ENCODE measurements at regions not wholly inside any gene's neighbourhood (a gene's known extent, or its start where the extent isn't known, plus 50 kb on each side); places are given as distances from the start of the nearest gene placed in this dataset.

DNA sequence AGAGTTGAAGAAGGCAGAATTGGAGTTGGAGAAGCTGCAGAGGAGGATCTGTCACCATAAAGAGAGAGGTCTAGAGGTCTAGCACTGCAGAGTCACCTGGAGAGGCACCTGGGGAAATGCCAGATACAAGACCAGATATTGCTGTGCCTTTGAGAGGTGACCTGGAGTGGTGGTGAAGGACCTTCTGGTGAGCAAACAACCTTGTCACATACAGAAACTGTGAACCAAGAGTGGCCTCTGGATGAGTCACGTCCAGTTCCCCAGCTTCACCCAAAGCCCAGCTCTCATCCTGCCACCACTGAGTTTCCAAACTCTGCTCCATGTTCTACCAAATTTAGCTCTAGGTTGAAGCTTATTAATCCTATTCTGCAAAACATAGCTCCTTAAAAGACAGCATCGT lies 131.1 kb upstream of the FBXL7 start:
- Histone ChIP-seq H4K20me1 (ENCODE audit: insufficient read depth, low read length) (no peaks in the 10 kb centered on the region), H2AFZ (ENCODE audit: low read depth, low read length) (no peak overlapping the region), H3K27ac (ENCODE audit: low read depth, low read length) (no peak overlapping the region), H3K79me2 (ENCODE audit: insufficient read depth, low read length) (no peaks in the 10 kb centered on the region), H3K36me3 (ENCODE audit: insufficient read depth, low read length) (no peaks in the 10 kb centered on the region), H3K4me1 (ENCODE audit: insufficient read depth, low read length) (no peaks in the 10 kb centered on the region), H3K9me3 (ENCODE audit: insufficient read depth, low read depth, low read length) (no peaks in the 10 kb centered on the region), H3K4me2 (ENCODE audit: low read length) (no peak overlapping the region), H3K27me3 (ENCODE audit: insufficient read depth, low read length) (no peaks in the 10 kb centered on the region), H3K4me3 (ENCODE audit: insufficient read depth, low read depth, low read length) (no peak overlapping the region), H3K9ac (ENCODE audit: low read length) (no peak overlapping the region)
- H3K9me3 Mint-ChIP-seq (ENCODE audit: unreplicated experiment), result peaks cover 2% of the 10 kb centered on the region
- peaks cover 8% of the 10 kb centered on the region for H3K4me1 Mint-ChIP-seq (ENCODE audit: low read depth, unreplicated experiment)
- FAIRE-seq (no peak), DNase-seq (ENCODE audit: low read depth) (no peak)
- H3K27ac Mint-ChIP-seq (ENCODE audit: unreplicated experiment), result no peak overlapping the region
- H3K27me3 Mint-ChIP-seq (ENCODE audit: low read depth, unreplicated experiment), result no peaks in the 10 kb centered on the region
- H3K36me3 Mint-ChIP-seq (ENCODE audit: low read depth, unreplicated experiment), result no peaks in the 10 kb centered on the region
- no peak overlapping the region for H3K4me3 Mint-ChIP-seq (ENCODE audit: unreplicated experiment)
- TF ChIP-seq, protein P1, sequence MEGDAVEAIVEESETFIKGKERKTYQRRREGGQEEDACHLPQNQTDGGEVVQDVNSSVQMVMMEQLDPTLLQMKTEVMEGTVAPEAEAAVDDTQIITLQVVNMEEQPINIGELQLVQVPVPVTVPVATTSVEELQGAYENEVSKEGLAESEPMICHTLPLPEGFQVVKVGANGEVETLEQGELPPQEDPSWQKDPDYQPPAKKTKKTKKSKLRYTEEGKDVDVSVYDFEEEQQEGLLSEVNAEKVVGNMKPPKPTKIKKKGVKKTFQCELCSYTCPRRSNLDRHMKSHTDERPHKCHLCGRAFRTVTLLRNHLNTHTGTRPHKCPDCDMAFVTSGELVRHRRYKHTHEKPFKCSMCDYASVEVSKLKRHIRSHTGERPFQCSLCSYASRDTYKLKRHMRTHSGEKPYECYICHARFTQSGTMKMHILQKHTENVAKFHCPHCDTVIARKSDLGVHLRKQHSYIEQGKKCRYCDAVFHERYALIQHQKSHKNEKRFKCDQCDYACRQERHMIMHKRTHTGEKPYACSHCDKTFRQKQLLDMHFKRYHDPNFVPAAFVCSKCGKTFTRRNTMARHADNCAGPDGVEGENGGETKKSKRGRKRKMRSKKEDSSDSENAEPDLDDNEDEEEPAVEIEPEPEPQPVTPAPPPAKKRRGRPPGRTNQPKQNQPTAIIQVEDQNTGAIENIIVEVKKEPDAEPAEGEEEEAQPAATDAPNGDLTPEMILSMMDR (IDR thresholded peaks at IDR 0.05; ENCODE audit: insufficient read depth, low read depth, low read length), result no peak
- TF ChIP-seq EZH2 (IDR thresholded peaks at IDR 0.05; ENCODE audit: insufficient read depth, low read length), result no peak

DNA sequence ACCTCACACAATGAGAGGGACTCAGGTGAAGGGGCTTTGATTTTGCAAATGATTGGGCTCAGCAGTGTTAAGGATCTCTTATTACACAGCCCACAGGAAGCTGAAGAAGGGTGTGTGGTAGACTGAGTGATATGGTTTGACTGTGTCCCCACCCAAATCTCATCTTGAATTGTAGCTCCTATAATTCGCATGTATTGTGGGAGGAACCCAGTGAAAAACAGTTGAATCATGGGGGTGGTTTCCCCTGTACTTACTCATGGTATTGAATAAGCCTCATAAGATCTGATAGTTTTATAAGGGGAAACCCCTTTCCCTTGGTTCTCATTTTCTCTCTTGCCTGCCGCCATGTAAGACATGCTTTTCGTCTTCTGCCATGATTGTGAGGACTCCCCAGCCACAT lies 132.5 kb upstream of the FBXL7 start:
- Histone ChIP-seq H3K4me3 (ENCODE audit: insufficient read depth, low read depth, low read length) (no peak overlapping the region), H3K9ac (ENCODE audit: low read length) (no peak overlapping the region), H2AFZ (ENCODE audit: low read depth, low read length) (no peak overlapping the region), H3K27me3 (ENCODE audit: insufficient read depth, low read length) (no peaks in the 10 kb centered on the region), H3K9me3 (ENCODE audit: insufficient read depth, low read depth, low read length) (no peaks in the 10 kb centered on the region), H4K20me1 (ENCODE audit: insufficient read depth, low read length) (no peaks in the 10 kb centered on the region), H3K36me3 (ENCODE audit: insufficient read depth, low read length) (no peaks in the 10 kb centered on the region), H3K79me2 (ENCODE audit: insufficient read depth, low read length) (no peaks in the 10 kb centered on the region), H3K4me2 (ENCODE audit: low read length) (no peak overlapping the region), H3K4me1 (ENCODE audit: insufficient read depth, low read length) (no peaks in the 10 kb centered on the region), H3K27ac (ENCODE audit: low read depth, low read length) (no peak overlapping the region)
- no peak overlapping the region for H3K27ac Mint-ChIP-seq (ENCODE audit: unreplicated experiment)
- H3K4me3 Mint-ChIP-seq (ENCODE audit: unreplicated experiment), result no peak overlapping the region
- peaks cover 2% of the 10 kb centered on the region for H3K9me3 Mint-ChIP-seq (ENCODE audit: unreplicated experiment)
- FAIRE-seq (no peak), DNase-seq (ENCODE audit: low read depth) (no peak)
- H3K27me3 Mint-ChIP-seq (ENCODE audit: low read depth, unreplicated experiment), result no peaks in the 10 kb centered on the region
- H3K36me3 Mint-ChIP-seq (ENCODE audit: low read depth, unreplicated experiment), result no peaks in the 10 kb centered on the region
- peaks cover 8% of the 10 kb centered on the region for H3K4me1 Mint-ChIP-seq (ENCODE audit: low read depth, unreplicated experiment)
- TF ChIP-seq EZH2 (IDR thresholded peaks at IDR 0.05; ENCODE audit: insufficient read depth, low read length), result no peak
- TF ChIP-seq, protein P1 (IDR thresholded peaks at IDR 0.05; ENCODE audit: insufficient read depth, low read depth, low read length), result no peak

DNA sequence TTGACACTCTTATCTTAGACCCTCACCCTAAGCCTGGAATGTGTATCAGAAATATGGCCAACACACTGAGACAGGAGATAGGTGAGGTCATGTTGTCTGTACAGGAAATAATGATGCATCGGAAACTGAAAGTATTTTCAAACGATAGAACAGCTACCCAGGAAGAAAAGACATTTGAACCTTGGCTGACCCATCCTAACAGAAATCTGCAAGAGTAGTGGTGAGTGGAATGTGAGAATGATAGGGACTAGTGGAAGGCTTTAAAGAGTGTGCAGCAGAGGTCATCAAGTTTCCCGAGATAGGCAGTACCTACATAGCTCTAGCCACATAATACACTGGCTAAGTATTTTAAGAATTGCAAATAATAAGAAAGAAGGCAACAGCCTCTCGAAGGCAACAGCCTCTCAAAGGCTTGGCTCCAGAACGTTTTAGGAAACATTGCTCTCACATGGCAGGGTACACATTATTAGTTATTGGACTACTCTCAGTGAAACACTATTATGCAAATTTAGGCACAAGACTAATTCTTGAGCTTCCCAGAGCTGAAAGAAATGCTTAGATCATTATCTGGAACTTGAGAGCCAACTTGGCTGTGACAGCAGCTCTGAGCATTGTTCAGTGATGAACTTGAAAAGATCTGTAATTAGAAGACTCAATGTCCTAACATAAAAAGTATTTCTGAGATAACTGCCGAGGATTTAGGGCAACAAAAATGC lies 133.1 kb upstream of the FBXL7 start:
- no peak overlapping the region for H3K4me3 Mint-ChIP-seq (ENCODE audit: unreplicated experiment)
- no peaks in the 10 kb centered on the region for H3K36me3 ChIP-seq (ENCODE audit: insufficient read depth, low read length)
- H3K27ac ChIP-seq (ENCODE audit: low read depth, low read length), result no peak overlapping the region
- peaks cover 8% of the 10 kb centered on the region for H3K4me1 Mint-ChIP-seq (ENCODE audit: low read depth, unreplicated experiment)
- no peak overlapping the region for H3K27ac Mint-ChIP-seq (ENCODE audit: unreplicated experiment)
- H3K9ac ChIP-seq (ENCODE audit: low read length), result no peak overlapping the region
- H3K27me3 ChIP-seq (ENCODE audit: insufficient read depth, low read length), result no peaks in the 10 kb centered on the region
- DNase-seq (ENCODE audit: low read depth) (peak; percentile 39), FAIRE-seq (no peak)
- no peaks in the 10 kb centered on the region for H3K9me3 ChIP-seq (ENCODE audit: insufficient read depth, low read depth, low read length)
- no peaks in the 10 kb centered on the region for H3K27me3 Mint-ChIP-seq (ENCODE audit: low read depth, unreplicated experiment)
- H2AFZ ChIP-seq (ENCODE audit: low read depth, low read length), result no peak overlapping the region
- H3K36me3 Mint-ChIP-seq (ENCODE audit: low read depth, unreplicated experiment), result no peaks in the 10 kb centered on the region
- peaks cover 2% of the 10 kb centered on the region for H3K9me3 Mint-ChIP-seq (ENCODE audit: unreplicated experiment)
- H3K79me2 ChIP-seq (ENCODE audit: insufficient read depth, low read length), result no peaks in the 10 kb centered on the region
- H3K4me3 ChIP-seq (ENCODE audit: insufficient read depth, low read depth, low read length), result no peak overlapping the region
- no peaks in the 10 kb centered on the region for H4K20me1 ChIP-seq (ENCODE audit: insufficient read depth, low read length)
- H3K4me2 ChIP-seq (ENCODE audit: low read length), result peak overlapping the region; percentile 28
- H3K4me1 ChIP-seq (ENCODE audit: insufficient read depth, low read length), result no peaks in the 10 kb centered on the region
- TF ChIP-seq, protein P1 (IDR thresholded peaks at IDR 0.05; ENCODE audit: insufficient read depth, low read depth, low read length), result no peak
- TF ChIP-seq EZH2 (IDR thresholded peaks at IDR 0.05; ENCODE audit: insufficient read depth, low read length), result no peak

Measured in astrocyte (in vitro differentiated cells and primary cell).